Loucy (cell line): ENCODE measurements at regions not wholly inside any gene's neighbourhood (a gene's known extent, or its start where the extent isn't known, plus 50 kb on each side); places are given as distances from the start of the nearest gene placed in this dataset.
"Not testable (repeated sequence)": the region's sequence is repeated elsewhere in the genome, so short reads cannot be mapped to it uniquely, and the experiment has no call there.

Experiments used
- H2AFZ ChIP-seq: fragments of 200-600 bp; sonication (generic); 2 replicates; pipeline ENCODE4 v1.6.0; 2016; ENCODE audit warnings: antibody characterized with exemption, mild to moderate bottlenecking, low read length, moderate library complexity
- H3F3A ChIP-seq: fragments of 200-600 bp; 2 replicates; pipeline ENCODE4 v1.6.0; 2016; ENCODE audit warnings: antibody characterized with exemption, low read depth, mild to moderate bottlenecking
- H3K27me3 ChIP-seq: fragments of 200-600 bp; sonication (generic); 2 replicates; pipeline ENCODE4 v1.6.1; 2014; ENCODE audit warnings: low read length, mild to moderate bottlenecking; ENCODE audit not compliant: insufficient read depth, poor library complexity, severe bottlenecking
- H3K36me3 ChIP-seq: fragments of 200-600 bp; sonication (generic); 2 replicates; pipeline ENCODE4 v1.6.1; 2016; ENCODE audit warnings: low read length; ENCODE audit not compliant: insufficient read depth
- H3K4me1 ChIP-seq: fragments of 200-600 bp; sonication (generic); 2 replicates; pipeline ENCODE4 v1.5.1; 2014; ENCODE audit warnings: low read length, mild to moderate bottlenecking; ENCODE audit not compliant: insufficient read depth, poor library complexity, severe bottlenecking
- H3K4me2 ChIP-seq: fragments of 200-600 bp; sonication (generic); 2 replicates; pipeline ENCODE4 v1.6.0; 2014; ENCODE audit warnings: antibody characterized with exemption, low read length, low read depth, mild to moderate bottlenecking; ENCODE audit not compliant: poor library complexity, severe bottlenecking
- H3K4me3 ChIP-seq: fragments of 200-600 bp; sonication (generic); 2 replicates; pipeline ENCODE4 v1.5.1; 2014; ENCODE audit warnings: low read length, mild to moderate bottlenecking, mixed read lengths; ENCODE audit not compliant: poor library complexity, severe bottlenecking
- H3K79me2 ChIP-seq: fragments of 200-600 bp; sonication (generic); 2 replicates; pipeline ENCODE4 v1.6.1; 2014; ENCODE audit warnings: low read length; ENCODE audit not compliant: insufficient read depth
- H3K9ac ChIP-seq: fragments of 200-600 bp; sonication (generic); 2 replicates; pipeline ENCODE4 v1.6.0; 2014; ENCODE audit warnings: mild to moderate bottlenecking, low read depth, low read length, moderate library complexity; ENCODE audit not compliant: poor library complexity, severe bottlenecking
- H3K9me2 ChIP-seq: fragments of 200-600 bp; sonication (generic); replicated peaks from 2 replicates; pipeline ENCODE4 v1.6.1; 2016; ENCODE audit warnings: low read depth, low read length, mixed read lengths
- H3K9me3 ChIP-seq: fragments of 200-600 bp; sonication (generic); 2 replicates; pipeline ENCODE4 v1.6.1; 2014; ENCODE audit warnings: mild to moderate bottlenecking, antibody characterized with exemption, low read length, low read depth; ENCODE audit not compliant: insufficient read depth
- H4K20me1 ChIP-seq: fragments of 200-600 bp; sonication (generic); 2 replicates; pipeline ENCODE4 v1.6.0; 2014; ENCODE audit warnings: antibody characterized with exemption, low read length, mild to moderate bottlenecking; ENCODE audit not compliant: insufficient read depth, poor library complexity, severe bottlenecking
- EZH2phosphoT487 ChIP-seq: fragments of 200-600 bp; IDR thresholded peaks from 2 replicates; pipeline ENCODE4 v1.6.1; 2018; ENCODE audit warnings: antibody characterized with exemption, mild to moderate bottlenecking, moderate library complexity, borderline replicate concordance
- TF ChIP-seq, protein P1 (sequence below): fragments of 200-600 bp; sonication (generic); conservative IDR thresholded peaks from 2 replicates; pipeline ENCODE4 v1.5.1; 2014; ENCODE audit warnings: mild to moderate bottlenecking, antibody characterized with exemption, low read length

DNA sequence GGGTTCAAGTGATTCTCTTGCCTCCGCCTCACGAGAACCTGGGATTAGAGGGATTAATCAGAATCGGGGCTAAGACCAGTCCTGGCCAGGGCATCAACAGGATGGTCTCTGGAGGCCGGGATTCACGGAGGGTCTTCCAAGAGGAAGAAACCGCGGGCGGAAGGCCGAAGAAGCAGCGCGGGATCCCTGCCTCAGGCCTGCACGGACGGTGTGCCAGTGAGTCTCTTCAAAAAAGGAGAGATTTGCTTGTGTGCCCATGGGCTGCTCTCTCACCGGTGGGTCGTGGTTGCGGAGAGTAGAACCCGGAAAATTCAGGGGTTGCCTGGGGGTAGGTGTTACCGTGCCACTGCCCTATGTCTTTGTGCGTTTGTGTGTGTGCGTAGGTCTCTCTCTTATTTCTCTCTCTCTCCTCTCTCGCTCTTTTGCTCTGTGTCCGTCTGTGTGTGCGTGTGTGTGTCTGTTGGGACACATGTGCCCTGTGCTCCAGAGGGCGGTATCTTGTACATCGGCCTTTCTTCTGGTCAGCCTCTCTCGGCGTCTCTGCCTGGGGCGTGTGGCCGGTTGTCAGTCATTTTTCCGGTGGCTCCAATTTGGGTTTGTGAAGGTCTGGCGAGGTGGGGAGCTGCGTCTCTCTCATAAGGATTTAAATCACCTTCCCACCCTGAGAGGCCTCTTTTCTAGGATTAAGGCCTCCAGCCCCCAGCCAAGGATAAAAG lies 613.2 kb downstream of the KCNJ18 start:
- H3K9me3 ChIP-seq = no peaks in the 10 kb centered on the region; the same call in 1 of the 2 replicates
- no peaks in the 10 kb centered on the region for H3K36me3 ChIP-seq
- no peaks in the 10 kb centered on the region for H3K9me2 ChIP-seq
- H2AFZ ChIP-seq = no peak overlapping the region
- no peak overlapping the region for H3K9ac ChIP-seq
- H4K20me1 ChIP-seq = no peaks in the 10 kb centered on the region
- H3K4me1 ChIP-seq = no peaks in the 10 kb centered on the region
- TF ChIP-seq EZH2phosphoT487 = no peak
- TF ChIP-seq, protein P1, sequence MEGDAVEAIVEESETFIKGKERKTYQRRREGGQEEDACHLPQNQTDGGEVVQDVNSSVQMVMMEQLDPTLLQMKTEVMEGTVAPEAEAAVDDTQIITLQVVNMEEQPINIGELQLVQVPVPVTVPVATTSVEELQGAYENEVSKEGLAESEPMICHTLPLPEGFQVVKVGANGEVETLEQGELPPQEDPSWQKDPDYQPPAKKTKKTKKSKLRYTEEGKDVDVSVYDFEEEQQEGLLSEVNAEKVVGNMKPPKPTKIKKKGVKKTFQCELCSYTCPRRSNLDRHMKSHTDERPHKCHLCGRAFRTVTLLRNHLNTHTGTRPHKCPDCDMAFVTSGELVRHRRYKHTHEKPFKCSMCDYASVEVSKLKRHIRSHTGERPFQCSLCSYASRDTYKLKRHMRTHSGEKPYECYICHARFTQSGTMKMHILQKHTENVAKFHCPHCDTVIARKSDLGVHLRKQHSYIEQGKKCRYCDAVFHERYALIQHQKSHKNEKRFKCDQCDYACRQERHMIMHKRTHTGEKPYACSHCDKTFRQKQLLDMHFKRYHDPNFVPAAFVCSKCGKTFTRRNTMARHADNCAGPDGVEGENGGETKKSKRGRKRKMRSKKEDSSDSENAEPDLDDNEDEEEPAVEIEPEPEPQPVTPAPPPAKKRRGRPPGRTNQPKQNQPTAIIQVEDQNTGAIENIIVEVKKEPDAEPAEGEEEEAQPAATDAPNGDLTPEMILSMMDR = no peak
- no peaks in the 10 kb centered on the region for H3F3A ChIP-seq
- H3K27me3 ChIP-seq = no peaks in the 10 kb centered on the region
- H3K79me2 ChIP-seq = no peaks in the 10 kb centered on the region
- H3K4me2 ChIP-seq = no peak overlapping the region
- no peak overlapping the region for H3K4me3 ChIP-seq

DNA sequence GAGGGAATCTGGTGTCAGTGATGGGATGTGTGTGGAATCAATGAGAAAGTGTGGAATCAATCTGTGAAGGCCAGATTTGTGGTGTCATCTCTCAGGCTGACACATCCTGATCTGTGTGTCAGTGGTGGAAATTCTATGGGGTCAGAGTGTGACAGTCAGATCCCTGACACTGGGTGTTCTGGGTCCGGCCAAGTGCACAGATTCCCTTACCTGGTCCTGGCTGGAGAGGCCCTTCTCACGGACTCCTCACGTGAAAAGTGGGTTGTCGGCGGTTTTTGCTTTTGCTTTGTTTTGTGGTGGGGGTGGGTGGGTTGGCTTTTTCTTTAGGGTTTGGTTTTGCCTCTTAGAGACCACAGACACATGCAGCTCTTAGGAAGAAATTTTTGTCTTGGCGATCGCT lies 618.0 kb downstream of the KCNJ18 start:
- not testable (repeated sequence) for H3K79me2 ChIP-seq, H3F3A ChIP-seq, H2AFZ ChIP-seq, H3K9me3 ChIP-seq, H3K27me3 ChIP-seq, H3K9me2 ChIP-seq, H3K36me3 ChIP-seq, H3K4me1 ChIP-seq, H3K9ac ChIP-seq, H3K4me3 ChIP-seq, H3K4me2 ChIP-seq, H4K20me1 ChIP-seq

DNA sequence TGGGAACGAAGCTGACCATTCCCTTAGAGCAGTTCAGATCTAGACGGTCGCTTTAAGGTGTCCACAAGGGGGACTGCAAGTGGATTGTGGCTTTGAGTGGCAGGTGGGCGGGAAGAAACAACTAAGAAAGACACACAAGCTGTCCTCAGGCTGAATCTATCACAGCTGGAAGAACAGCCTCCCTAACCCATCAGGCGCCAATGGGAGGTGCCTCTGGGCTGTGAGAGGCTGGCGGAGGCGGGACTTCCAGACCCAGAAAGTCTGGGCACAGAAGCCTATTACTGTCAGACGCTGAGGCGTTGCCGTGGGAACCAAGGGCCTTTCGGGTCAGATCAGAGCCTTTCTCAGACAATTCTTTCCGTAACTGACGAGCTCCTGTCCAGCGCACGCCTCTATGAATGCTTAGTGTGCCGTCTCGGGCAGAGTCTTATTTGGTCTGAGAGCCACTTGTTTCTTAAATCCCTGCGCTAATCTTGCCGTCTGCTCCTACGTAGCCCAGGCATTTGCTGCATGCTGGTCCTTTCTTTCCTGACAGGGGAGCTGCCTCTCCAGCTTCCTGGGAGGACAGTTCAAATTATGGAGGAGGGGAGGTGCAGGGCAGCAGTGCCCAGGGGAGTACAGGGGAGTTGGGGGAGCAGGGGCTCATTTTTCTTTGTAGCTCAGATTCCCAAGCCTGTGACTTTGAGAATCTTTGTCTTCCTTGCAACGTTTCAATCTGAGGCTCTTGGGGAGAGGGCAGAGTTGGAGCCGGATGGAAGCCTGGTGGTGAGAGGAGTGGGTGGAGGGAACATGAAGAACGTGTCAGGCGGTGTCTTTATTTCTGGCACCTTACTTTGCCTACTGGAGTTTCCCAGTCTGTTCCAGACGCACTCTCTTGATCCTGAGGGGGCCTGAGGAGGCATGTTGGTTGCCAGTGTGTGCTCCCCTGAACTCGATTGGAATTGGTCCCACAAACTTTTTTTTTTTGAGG lies 618.7 kb downstream of the KCNJ18 start:
- no peaks in the 10 kb centered on the region for H3K36me3 ChIP-seq
- no peak overlapping the region for H3K9ac ChIP-seq
- no peaks in the 10 kb centered on the region for H3K27me3 ChIP-seq
- H3K4me2 ChIP-seq = no peak overlapping the region
- H3K9me3 ChIP-seq = no peaks in the 10 kb centered on the region
- TF ChIP-seq, protein P1 = no peak
- no peak for TF ChIP-seq EZH2phosphoT487
- no peaks in the 10 kb centered on the region for H3F3A ChIP-seq
- no peaks in the 10 kb centered on the region for H3K4me1 ChIP-seq
- H3K9me2 ChIP-seq = no peaks in the 10 kb centered on the region
- H3K4me3 ChIP-seq = no peak overlapping the region
- no peak overlapping the region for H2AFZ ChIP-seq
- no peaks in the 10 kb centered on the region for H4K20me1 ChIP-seq
- H3K79me2 ChIP-seq = no peaks in the 10 kb centered on the region

DNA sequence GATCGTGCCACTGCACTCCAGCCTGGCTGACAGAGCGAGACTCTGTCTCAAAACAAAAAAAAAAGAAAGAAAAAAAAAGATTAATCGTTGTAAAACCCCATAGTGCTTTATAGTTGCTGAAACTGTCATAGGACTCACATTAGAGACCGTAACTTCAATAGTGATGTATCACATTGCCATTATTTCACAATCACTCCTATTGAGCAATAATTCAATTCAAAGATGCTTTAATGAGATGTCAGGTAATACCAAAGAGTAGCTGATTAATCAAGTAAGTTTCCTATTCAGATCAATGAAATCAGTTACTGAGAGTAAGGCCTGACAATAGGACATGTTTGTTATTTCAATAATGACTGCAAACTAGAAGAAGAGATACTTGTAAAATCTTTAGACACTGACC lies 628.7 kb downstream of the KCNJ18 start:
- H4K20me1 ChIP-seq, H3K79me2 ChIP-seq, H3K9ac ChIP-seq, H3F3A ChIP-seq, H3K27me3 ChIP-seq, H3K4me1 ChIP-seq, H3K9me3 ChIP-seq, H3K4me3 ChIP-seq, H3K36me3 ChIP-seq, H2AFZ ChIP-seq, H3K4me2 ChIP-seq, H3K9me2 ChIP-seq: not testable (repeated sequence)

DNA sequence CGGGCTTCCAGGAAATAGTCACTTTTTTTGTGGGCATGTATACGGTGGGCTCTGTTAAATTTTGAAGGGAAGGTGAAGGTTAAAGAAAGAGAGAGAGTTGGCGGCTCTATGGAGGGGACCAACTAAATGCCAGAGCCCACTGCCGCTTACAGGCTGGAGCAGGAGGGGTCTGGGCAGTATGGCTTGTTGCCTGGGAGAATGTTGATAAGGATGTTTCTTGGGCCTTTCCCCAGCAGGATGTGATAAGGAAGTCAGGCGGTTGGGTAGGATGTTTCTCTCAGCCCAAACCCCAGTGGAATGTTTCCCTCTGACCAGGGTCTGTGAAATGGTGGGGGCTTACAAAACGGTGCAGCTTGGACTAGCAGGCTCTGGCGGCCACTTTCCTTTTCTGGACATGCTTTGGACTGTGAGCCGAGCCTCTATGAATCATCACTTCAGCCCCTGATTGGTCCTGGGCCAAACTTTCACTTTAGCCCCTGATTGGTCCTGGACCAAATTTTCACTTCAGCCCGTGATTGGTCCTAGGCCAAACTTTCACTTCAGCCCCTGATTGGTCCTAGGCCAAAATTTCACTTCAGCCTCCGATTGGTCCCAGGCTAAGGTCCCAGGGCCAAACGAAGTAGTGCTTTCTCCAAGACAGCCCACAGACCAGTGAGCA lies 630.7 kb downstream of the KCNJ18 start:
- not testable (repeated sequence) for H3K36me3 ChIP-seq, H3K27me3 ChIP-seq, H3K9me2 ChIP-seq, H3K9me3 ChIP-seq, H3F3A ChIP-seq, H3K79me2 ChIP-seq, H3K4me1 ChIP-seq, H2AFZ ChIP-seq, H3K4me2 ChIP-seq, H3K4me3 ChIP-seq, H3K9ac ChIP-seq, H4K20me1 ChIP-seq
